Suppressor macrophage (primary cell): ENCODE measurements at regions not wholly inside any gene's neighbourhood (a gene's known extent, or its start where the extent isn't known, plus 50 kb on each side); places are given as distances from the start of the nearest gene placed in this dataset.
"Not testable (repeated sequence)": the region's sequence is repeated elsewhere in the genome, so short reads cannot be mapped to it uniquely, and the experiment has no call there.

ENCODE experiments used
- DNase-seq, 4 experiments: peaks; one replicate each; pipeline ENCODE4 v3.0.0-alpha.2; 2020 to 2022

DNA sequence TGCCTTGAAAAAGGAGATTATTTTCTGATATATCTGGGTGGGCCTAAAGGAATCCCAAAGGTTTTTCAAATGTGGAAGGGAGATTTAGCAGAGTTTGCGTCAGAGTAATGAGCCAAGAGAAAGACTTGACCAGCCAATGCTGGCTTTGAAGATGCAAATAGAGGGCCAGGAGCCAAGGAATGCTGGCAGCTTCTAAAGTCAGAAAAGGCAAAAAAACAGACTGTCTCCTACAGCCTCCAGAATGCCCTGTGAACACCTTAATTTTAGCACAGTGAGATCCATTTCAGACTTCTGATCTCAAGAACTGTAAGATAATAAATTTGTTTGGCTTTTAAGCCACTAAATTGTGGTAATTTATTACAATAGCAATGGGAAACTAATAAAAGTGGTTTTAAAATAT is 122.6 kb upstream of the FREM1 start:
- no peak for DNase-seq

- DNase-seq, result no peak
These were observed 110.9 kb upstream of the FREM1 start for GRCh38 chr9:15021146-15021545.

DNA sequence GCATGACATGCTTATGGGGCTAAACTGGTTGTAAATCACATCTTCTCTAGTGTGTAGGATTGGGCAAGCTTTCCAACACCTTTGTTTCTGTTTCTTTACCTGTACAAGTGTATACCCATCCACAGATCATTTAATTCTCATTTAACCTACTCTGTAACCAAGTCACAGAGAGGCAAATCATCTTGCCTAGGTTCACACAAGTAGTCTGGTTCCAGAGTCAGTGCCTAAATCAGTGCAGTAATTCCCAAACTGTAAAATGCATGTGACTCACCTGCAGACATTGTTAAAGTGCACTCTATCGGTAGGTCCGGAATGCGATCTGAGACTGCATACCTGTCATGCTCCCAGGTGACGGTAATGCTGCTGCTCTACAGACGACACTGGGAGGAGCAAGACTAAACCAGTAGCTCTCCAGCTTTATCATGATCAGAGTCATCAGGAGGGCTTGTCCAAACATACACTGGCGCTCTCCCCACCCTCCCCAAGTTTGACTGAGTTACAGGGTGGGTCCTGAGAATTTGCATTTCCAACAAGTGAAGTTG is 107.9 kb upstream of the FREM1 start:
- no peak for DNase-seq

- DNase-seq, result peak in 2 of 4 experiments; percentile 13 to 20
These were observed 100.4 kb upstream of the FREM1 start for GRCh38 chr9:15010581-15010980.

DNA sequence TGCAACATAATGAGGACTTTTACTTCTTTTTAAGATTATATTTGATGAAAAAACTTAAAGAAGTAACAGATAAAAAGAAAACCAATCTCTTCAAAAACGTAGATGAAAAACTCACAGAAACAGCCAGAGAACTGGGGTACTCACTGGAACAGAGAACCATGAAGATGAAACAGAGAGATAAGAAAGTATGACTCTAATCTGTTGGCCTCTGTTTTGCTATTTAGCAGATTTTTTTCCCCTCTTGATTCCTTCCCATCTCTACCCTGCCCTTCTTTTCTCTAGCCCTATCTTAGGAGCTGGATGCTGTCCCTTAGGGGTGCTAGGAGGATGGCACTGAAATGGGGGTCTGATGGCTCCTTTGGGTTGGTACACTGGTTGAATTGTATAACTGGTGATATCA is 97.5 kb upstream of the FREM1 start:
- DNase-seq, result no peak

- DNase-seq, result peak in 1 of 4 experiments; percentile 8
These were observed 84.5 kb upstream of the FREM1 start for GRCh38 chr9:14994738-14995137.

GRCh38 chr9:14993901-14994554 is 83.8 kb upstream of the FREM1 start:
- DNase-seq, result peak in 1 of 4 experiments; percentile 7

- DNase-seq, result peak; percentile 65 to 86 (median 75)
These were observed 83.0 kb upstream of the FREM1 start for GRCh38 chr9:14993061-14993800.

GRCh38 chr9:14992516-14992915 is 82.3 kb upstream of the FREM1 start:
- no peak for DNase-seq

- peak; percentile 16 to 67 (median 50) for DNase-seq
These were observed 81.9 kb upstream of the FREM1 start for GRCh38 chr9:14992081-14992480.

DNA sequence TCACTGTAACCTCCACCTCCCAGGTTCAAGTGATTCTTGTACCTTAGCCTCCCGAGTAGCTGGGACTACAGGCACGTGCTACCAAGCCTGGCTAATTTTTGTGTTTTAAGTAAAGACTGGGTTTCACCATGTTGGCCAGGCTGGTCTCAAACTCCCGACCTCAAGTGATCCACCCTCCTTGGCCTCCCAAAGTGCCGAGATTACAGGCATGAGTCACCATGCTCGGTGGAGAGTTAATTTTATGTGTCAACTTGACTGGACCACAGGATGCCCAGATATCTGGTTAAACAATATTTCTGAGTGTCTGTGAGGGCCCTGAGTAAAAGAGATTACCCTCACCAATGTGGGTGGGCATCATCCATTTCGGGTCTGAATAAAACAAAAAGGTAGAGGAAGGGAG is 80.4 kb upstream of the FREM1 start:
- DNase-seq, result not testable (repeated sequence)

DNA sequence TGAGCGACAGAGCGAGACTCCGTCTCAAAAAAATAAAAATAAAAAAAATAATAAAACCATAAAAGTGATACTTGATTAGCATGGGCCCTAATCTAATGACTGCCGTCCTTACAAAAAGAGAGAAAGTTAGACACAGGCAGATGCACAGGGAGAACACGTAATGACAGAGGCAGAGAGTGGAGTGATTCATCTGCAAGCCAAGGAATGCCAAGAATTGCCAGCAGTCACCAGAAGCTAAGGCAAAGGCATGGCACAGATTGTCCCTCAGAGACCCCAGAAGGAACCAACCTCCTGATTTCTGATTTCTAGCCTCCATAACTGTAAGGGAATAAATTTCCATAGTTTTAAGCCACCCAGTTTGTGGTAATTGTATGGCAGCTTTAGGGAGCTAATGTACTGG is 79.6 kb upstream of the FREM1 start:
- DNase-seq, result no peak

- not testable (repeated sequence) for DNase-seq
These were observed 79.1 kb upstream of the FREM1 start for GRCh38 chr9:14989336-14989735.

DNA sequence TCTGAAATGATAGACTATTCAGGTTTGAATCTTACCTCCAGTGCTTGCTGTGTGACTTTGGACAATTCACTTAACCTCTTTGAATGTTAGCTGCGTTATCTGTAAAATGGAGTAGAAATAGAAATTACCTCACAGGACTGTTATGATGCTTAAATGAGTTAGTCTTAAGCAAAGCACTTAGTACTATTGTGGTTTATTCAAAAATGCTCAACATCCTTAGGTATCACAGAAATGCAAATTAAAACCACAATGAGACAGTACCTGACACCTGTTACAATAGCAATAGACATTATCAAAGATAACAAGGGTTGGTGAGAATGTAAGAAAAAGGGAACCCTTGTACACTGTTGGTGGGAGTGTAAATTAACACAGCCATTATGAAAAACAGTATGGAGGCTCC is 77.6 kb upstream of the FREM1 start:
- DNase-seq, result no peak

GRCh38 chr9:14985419-14985818 is 75.2 kb upstream of the FREM1 start:
- no peak for DNase-seq

DNA sequence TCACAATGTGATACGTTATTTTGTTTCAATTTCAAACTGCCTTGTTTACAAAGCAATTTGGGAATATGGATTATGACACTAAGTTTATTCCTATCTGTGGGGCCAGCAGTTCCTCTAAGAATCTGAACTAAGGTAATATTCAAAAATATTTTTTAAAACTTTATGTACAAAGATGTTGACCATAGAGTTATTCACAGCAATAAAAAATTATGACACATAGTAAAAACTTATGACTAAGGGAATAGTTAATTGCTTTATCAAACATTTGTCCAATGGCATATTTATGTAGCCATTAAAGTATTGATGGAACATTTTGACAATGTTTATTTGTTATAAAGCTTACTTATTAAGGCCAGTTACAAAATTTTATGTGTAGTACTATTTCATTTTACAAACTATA is 73.4 kb upstream of the FREM1 start:
- no peak for DNase-seq

DNA sequence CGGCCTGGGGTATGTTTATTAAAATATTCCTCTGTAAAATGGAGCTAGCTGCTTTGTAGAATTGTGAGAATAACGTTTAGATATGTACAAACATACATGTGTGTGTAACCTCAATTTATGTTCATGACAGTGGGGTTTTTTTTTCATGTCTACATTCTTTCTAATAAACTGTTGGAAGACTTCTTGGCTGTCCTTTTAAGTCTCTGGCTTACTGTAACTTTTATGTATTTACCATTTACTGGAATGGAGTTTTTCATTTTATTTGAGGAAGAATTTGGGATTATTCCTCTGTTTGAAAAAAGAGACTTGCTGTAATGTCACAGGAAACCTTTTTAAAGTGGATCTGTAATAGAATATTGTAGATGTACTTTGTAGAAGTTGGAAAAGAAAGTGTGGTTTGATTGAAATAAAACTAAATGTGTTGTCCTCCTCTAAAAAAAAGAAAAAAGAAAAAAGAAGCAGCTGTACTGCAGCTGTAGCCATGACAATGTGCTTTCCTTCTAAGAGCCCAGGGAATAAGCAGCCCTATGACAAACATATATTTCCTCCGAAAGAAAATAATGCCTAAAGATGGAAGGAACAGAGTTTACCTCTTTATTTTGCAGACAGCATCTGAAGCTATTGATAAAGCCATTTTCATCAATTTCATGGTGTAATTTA is 71.2 kb upstream of the FREM1 start:
- DNase-seq, result no peak

GRCh38 chr9:14978022-14979000 is 68.1 kb upstream of the FREM1 start:
- DNase-seq, result no peak

DNA sequence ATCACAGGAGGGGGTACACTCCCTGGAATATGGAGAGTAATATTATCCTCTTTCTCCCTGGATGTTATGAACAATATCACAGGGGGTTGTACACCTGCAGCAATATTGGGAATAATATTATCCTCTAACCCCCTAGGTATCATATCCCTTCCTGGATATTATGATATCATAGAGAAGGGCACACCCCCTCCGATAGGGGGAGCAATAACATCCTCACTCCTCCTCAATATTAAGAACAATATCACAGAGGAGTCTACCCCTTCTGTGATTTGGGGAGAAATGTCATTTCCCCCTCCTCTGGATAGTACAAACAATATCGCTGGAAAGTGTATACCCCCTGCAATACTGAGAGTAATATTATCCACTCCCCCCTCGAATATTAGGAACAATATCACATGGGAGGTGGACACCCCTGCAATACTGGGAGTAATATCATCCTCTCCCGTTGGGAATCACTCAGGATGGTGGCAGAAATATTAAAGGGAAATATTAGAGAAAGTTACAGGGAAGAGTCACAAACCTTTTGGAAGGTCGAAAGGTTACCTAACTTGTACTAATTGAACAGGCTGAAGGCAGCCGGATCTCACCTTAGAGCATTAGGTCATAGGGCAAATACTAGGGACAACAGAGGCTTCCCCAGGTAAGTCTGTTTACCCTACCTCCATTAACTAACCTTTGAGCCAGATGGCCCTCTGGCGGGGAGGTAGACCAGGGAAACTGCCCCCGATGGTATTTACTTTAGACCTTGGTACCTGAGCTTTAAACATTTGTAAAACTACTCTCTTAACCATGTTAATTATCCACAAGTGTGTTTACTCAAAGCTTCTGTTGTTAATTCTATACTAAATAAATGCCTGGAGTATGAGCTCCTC is 57.5 kb upstream of the FREM1 start:
- DNase-seq, result no peak

- no peak for DNase-seq
These were observed 52.1 kb upstream of the FREM1 start for GRCh38 chr9:14962193-14962882.
